Central memory CD4-positive, alpha-beta T cell (primary cell): ENCODE measurements at regions not wholly inside any gene's neighbourhood (a gene's known extent, or its start where the extent isn't known, plus 50 kb on each side); places are given as distances from the start of the nearest gene placed in this dataset.

Source experiments
- DNase-seq: peaks from one replicate; pipeline ENCODE4 v3.0.0; 2022

DNA sequence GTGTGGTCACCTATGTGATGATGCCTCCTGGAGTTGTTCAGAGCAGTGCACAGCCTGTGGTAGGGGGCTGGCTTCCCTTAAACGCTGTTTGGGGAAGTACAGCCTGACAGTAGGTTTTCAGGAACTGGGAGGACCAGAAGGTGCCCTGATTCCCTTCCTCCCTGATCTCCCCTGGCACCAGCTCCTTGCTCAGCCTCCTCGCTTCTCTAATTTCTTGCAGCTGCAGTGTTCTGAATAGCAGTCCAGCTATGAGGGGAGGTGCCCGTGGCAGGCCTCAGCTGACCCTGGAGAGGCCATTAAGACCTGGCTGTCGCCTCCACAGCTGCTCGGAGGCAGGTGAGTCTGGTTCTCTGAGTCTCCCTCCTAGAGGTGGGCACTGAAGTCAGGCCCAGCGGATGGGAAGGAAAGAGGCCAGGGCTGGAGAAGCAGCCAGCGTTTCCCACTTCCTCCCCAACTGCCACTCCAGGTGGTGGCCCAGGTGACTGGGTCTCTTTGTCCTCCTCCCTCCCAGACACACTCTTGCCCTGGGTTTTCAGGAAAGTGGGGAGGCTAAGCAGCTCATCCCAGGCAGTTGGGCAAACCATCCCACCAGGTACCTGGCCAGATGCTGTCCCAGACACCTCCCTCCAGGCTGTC is 52.0 kb upstream of the RPL11 start:
- no peak for DNase-seq

DNA sequence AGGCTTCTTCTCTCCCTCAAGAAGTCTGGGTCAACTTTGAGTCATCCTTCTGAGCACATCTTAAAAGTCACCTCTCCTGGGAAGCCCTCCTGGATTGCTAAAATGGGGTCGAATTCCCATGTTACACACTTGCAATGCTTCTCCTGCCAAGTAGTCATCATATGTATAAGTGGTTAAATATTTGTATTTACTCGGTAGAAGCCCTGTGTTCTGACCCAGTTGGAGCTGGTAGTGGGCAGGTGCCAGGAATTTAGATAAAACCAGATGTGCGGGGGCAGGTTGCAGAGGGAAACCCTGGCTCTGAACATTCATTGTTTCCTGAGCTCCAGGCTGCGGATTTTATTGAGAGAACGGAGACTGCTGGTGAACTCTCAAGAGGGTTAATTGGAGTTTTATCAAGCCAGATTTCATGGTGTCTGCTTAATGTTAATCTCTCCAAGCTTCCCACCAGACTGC is 52.8 kb upstream of the RPL11 start:
- no peak for DNase-seq

DNA sequence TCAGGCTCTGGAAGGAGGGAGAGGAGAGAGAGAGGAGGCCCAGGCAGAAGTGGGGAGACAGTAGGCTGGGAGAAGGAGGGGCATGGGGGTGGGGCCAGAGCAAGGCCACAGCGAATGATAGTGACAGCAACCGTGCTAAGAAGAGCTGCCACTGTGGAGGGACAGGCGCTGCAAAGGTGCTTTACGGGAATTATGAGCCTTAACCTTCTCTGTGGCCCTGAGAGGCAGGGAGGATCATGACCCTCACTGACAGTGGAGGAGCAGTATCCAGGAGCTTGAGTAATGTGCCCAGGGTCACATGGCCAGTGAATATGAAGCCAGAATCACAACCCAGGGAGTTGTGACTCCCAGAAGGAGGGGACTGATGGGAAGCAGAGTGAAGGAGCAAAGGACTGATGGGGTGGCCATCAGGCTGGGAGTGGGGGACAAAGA is 53.4 kb upstream of the RPL11 start:
- no peak for DNase-seq

DNA sequence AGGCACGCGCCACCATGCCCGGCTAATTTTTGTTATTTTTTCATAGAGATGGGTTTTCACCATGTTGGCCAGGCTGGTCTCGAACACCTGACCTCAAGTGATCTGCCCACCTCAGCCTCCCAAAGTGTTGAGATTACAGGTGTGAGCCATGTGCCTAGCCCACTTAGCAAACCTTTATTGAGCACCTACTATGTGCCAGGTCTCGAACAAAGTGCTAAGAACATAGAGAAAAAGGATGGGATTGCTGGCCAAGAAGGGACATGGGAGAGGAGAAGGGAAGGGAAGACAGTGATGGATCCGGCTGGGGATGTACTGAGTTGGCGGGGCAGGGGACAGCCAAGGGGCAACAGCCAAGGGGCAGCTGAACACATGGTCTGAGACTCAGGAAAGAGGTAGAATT is 55.6 kb upstream of the RPL11 start:
- DNase-seq, result no peak

DNA sequence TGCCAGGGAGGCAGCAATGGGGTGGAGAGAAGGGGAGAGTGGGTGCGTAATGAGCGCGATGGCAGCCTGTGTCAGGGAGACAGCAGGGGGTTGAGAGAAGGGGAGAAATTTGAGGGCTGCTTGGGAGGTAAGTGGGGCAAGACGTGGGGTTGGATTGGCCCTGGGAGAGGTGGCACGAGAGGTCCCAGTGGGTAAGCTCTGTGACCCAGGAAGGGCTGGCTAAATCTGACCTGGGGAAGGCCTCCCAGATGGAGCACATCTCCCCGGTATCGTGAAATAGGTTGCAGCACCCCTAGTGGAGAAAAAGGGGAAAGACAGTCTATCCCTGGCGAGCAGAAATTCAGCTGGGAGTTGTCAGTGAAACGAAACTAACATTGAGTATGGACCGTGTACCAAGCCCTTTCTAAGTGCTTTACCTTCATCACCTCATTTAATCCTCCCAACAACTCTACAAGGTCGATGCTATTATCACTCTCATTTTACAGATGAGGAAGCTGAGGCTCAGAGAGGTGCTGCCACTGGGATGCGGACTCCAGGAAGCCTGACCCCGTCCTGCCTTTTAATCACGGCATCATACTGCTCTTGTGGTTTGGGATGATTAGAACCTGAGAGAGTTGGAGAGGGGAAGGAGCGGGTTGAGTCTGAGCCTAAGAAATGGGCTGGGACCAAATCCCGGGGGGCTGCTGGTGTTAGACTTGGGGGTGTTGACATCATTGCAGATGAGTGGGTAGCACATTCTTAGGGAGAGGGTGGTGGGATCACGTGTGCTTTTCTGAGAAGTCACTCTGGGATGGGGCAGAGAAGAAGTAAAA is 56.6 kb upstream of the RPL11 start:
- peak; percentile 73 for DNase-seq

DNA sequence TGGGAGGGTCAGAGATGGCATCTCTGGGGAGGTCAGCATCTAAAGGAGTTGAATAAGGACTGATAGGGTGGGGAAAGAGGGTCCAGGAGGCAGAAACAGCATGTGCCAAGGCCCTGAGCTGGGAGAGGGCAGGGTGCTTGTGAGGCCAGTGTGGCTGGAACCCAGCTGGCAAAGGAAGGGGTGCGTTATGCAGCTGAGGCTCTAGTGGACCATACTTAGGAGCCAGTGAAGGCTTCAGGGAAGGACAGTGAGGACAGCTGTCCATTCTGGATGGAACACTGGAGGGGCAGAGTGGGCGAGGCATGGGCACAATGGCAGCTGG is 57.1 kb upstream of the RPL11 start:
- DNase-seq, result no peak

DNA sequence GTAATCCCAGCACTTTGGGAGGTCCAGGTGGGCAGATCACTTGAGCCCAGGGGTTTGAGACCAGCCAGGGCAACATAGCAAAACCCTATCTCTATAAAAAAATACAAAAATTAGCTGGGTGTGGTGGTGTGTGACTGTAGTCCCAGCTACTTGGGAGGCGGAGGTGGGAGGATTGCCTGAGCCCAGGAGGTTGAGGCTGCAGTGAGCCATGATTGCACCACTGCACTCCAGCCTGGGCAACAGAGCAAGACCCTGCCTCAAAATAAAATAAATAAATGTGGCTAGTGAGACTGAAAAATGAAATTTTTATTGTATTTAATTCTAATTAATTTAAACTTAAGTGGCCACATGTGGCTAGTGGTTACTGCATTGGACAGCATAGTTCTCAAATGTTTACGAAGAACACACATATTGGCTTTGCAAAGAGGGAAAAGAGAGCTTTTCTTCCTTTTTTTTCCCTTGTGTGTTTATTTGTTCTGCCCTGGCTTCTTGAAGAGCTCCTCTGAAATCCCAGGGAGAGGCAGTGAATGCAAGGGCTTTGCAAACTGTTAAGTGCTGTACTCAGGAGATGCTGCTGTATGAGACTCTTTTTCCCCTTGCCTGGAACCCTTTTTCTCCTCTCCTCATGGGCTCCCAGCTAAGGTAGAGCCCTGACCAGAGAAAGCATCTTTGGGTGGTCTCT is 59.0 kb upstream of the RPL11 start:
- no peak for DNase-seq

DNA sequence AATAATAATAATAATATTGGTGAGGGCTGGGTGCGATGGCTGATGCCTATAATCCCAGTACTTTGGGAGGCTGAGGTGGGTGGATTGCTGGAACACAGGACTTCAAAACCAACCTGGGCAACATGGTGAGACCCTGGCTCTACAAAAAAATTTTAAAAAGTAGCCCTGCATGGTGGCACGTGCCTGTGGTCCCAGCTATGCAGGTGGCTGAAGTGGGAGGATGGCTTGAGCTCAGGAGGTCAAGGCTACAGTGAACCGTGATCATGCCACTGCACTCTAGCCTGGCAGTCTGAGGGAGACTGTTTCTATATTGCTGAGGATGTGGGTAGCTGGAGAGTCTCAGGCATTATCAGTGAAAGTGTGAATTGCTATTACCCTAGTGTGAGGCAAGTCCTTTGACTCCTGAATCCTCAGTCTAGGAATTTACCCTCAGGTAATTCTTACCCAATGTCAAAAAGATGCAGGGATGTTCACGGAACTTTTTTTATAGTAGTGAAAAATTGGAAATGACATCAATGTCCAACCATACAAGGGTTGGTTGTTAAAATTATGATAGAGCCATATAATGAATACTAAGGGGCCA is 61.8 kb upstream of the RPL11 start:
- no peak for DNase-seq

DNA sequence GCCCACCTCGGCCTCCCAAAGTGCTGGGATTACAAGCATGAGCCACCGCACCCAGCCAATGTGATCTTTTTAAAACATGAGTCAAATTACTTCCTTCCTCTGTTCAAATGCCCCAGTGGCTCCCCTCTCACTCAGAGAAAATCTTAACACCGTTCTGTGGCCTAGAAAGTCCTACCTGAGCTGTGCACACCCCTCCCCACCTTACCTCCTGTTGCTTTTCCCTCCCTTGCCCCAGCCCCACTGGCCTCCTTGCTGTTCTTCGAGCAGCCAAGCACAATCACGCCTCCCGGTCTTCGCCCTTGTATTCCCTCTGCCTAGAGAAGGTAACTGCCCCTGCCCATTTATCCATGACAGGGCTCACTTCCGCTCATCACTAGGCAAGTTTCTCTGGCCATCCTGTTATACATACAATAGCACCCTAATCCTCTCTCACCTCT is 62.6 kb upstream of the RPL11 start:
- DNase-seq, result no peak

DNA sequence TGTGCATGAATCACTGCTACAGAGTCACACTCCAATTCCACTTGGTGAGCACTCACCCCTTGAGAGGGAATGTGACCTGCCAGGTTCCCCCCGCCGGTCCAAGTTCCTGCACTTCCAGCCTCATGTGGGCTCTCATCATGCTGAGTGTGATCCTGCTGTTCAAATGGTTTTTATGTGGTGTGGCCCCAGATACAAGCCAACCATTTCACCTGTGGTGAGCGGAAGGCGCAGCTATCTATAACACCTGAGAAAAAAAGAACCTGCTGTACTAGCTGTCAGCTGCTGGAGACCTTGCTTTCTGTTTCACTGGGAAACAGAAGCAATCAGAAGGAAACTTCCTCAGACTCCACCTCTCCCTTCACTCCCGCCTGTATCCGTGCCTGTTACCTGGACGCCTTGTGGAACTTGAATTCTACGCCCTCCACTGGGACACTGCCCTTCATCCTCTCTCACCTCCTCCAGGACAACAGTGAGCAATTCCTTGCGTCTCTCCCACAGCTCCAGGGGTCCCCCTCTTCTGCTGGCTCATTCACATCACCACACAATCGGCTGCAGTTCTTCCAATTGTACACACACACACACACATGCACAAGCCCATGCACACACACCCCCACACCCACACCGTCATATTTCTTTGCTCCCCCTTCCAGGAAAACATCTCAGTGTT is 64.4 kb upstream of the RPL11 start:
- peak; percentile 56 for DNase-seq

DNA sequence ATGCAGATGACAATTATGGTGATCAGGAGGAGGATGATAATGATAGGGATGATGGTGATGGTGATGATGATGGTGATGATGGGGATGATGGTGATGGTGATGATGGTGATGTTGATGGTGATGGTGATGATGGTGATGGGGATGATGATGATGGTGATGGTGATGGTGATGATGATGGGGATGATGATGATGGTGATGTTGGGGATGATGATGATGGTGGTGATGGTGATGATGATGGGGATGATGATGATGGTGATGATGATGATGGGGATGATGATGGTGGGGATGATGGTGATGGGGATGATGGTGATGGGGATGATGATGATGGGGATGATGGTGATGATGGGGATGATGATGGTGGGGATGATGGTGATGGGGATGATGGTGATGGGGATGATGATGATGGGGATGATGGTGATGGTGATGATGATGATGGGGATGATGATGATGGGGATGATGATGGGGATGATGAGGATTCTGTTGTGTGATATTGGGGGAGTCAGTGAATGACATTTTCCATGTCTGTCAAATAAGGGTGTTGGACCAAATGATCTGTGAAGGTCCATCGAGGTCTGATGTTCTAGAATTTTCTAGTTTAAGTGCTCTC is 65.6 kb upstream of the RPL11 start:
- DNase-seq, result no peak

DNA sequence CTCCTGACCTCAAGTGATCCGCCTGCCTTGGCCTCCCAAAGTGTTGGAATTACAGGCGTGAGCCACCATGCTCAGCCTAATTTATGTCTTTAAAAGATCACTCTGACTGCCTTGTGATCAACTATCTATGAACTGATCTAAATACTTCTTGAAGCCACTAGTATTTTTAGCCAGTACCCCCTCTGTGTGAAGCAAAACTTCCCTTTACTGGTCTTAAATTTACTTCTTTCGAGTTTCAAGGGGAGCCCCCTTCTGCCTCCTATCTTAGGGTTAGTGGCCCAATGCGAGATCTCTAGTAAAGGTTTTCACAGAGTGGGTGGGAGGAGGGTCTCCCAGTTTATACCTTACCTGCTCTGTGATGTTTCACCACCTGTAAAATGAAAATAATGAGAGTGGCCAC is 66.1 kb upstream of the RPL11 start:
- DNase-seq, result no peak

DNA sequence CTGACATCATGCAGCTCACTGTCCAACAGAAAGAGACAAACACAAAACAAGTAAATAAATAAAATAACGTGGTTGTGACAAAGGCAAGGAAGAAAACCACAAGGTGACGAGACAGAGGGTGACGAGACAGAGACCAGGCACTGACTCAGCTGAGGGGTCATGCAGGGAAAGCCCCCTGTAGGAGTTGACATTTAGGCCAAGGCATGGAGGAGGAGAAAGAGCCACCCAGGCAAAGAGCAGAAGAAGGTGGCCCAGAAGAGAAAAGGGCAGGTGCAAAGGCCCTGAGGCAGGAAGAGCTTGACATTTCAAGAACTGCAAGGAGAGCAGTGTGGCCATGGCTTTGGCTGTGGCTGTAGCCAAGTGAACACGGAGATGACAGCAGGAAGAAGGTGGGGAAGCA is 65.1 kb upstream of the ID3 start:
- DNase-seq, result no peak

DNA sequence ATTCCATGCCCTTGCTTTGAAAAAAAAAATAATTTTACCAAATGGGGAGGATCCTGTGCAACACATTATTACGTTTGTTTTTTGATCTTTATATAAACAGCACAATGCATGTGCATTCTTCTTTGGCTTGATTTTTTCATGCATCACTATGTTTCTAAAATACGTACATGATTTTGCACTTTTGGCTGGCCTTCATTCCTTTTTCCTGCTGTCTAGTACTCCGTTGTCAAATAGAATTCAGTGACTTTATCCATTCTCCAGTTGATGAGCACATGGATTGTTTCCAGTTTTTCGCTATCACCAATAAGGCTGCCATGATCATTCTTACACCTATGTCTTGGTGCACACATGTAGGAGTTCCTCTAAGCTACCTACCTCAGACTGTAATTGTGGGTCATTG is 63.0 kb upstream of the ID3 start:
- DNase-seq, result no peak

DNA sequence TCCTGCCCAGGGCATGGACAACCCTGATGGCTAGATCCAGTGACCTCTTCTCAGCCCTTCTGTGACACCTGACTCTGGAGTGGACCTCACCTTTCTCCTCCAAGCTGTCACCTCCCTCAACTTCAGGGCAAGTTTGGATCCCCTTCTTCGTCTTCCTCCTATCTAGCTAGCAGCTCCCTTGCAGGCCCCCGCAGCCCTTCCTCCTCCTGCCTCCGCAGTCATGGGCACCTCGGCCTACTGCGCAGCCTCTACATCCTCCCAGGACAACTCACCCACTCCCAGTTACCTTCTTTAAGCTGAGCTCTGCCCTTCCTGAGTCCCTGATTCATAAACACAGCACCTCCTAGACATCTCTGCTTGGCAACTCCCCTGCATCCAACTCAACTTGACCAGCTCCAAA is 61.3 kb upstream of the ID3 start:
- DNase-seq, result no peak

DNA sequence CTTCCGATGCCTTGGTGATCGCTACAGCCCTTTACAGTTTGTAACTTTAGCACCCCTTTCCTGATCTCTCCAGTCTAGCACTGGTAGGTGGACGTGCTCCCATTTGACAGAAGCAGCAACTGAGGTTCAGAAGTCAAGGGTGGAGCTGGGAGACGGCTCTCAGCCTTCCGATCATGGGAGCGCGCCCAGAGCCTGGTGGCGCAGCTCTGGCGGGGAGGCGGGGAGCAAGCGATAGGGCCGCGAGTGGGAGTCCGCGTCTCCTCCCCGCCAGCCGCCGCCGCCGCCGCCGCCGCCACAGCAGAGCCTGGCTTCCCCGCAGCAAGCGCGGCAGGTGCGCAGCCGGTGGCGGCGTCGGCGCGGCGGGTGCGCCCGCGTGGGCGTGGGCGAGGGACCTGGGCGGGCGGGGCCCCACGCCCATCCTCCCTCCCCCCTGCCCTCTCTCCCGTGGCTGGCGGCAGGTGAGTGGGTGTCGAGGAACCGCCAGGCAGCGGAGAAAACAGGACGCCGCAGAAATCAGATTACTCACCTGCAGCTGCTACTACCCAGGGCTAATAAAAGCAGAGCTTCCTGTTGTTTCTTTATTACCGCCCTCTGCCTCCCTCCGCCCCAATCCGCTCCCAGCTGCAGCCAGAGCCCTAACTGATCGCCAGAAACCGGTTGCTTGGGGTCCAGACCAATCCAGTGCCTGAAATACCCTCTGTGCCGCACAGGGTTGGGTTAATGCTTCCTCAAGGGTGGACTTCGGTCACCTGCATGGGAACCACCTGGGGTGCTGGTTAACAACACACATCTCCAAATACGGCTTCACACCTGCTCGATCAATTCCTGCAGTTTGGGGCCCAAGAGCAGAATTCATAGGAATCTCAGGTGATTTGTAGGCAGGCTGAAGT is 60.2 kb upstream of the ID3 start:
- peak; percentile 88 for DNase-seq

DNA sequence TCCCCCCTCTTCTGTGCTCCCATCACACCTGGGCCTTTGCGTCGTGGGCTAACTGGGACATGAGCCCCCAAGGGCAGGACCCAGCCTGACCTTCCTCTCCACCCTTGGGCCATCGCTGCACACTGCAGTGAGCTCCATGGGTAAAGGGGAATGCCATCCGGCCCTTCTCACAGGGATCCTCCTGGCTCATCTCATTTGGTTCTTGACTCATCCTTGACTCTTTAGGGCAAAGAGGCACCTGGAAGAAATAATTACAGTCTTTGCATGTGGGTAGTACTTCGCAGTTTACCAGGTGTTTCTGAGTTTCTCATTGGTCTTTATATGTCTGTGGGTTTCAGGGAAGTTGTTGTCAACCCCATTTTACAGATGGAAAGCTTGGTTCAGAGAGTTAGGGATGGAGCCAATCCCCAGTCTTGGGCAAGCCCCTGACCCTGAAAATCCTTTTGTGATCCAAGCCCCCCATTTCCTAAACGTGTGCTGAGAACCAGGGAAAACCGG is 59.3 kb upstream of the ID3 start:
- no peak for DNase-seq

DNA sequence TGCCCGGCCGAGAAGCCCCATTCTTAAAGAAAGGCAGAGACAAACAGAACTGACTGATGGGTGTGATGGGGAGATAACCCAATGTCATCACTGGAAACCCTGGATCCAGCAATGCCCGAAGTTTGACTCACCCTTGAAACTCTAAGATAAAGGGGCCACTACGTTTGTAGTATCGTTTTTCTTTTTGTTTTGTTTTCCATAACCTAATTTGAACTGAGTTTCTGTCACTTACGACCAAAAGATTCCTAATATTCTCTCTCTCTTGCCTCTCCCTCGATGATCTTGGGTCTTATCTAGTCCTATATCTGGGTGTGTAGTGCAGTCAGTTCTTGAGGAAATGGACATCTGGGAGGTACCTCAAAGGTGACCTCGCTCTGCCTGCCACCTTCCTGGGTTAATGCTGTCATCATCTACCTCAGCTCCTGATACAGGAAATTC is 57.8 kb upstream of the ID3 start:
- no peak for DNase-seq

DNA sequence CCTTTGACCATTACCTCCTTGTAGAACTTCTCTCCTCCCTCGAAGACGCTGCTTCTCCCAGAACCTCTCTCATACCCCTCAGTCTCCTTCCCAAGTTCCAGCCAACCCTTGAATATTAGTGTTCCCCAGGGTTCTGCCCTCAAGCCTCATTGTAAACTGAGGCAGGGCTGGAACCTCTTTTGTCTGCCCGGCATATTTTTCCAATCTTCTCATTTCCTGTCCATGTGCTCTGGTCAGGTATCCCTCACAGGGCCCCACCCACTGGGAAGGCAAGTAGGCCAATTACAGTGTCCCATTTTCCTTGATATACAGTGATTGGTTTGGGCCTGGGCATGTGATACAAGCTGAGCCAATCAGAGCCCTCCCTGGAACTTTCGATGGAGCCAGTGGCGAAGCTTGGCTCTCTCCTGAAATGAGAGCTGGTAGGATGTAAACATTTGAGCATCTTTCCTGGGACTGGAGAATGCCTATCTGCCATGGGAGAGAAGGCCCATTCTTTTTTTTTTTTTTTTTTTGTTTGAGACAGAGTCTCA is 57.1 kb upstream of the ID3 start:
- DNase-seq, result no peak

DNA sequence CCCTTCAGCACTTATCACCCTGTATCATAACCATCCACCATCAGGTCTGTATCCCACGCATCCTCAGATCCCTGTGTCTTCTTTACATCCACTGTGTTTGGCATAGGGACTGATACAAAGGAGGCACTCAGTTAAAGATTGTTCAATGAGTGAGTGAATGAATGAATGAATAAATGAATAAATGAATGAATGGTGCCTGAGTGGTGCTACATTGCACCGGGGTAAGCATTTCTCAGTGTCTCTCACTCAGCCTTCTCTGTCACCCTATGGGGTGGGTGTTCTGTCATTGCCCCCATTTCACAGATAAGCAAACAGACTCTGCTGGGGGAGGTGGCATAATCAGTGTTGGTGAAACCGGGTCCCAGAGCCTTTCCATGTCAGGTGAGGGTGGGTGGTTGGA is 56.6 kb upstream of the ID3 start:
- DNase-seq, result no peak

DNA sequence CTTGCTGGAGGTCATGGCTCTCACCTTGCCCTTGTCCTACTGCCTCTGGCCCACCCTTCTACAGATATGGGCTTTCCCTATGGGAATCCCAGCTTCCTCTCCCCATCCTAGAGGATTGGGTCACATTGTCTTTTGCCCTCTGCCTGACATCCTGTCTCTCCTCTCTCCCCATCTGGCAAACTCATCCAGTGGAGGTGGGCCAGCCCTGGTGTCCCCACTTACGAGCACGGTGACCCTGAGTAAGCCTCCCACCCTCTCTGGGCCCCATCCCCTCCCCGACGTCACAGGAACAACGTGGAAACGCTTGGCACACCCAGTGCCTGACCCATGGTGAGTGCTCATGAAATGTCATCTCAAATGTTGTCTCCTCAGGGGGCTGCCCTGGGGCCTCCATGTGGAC is 56.1 kb upstream of the ID3 start:
- DNase-seq, result no peak
